8988T (cell line): ENCODE measurements at regions not wholly inside any gene's neighbourhood (a gene's known extent, or its start where the extent isn't known, plus 50 kb on each side); places are given as distances from the start of the nearest gene placed in this dataset.

Source experiments
- DNase-seq: peaks from one replicate; pipeline ENCODE4 v3.0.0; 2011

- DNase-seq = no peak
Observed at GRCh38 chr9:108015690-108016089, 526.1 kb upstream of the KLF4 start.

GRCh38 chr9:108014353-108014752 lies 524.8 kb upstream of the KLF4 start:
- no peak for DNase-seq

GRCh38 chr9:108012886-108013665 lies 523.5 kb upstream of the KLF4 start:
- no peak for DNase-seq

GRCh38 chr9:108012405-108012804 lies 522.8 kb upstream of the KLF4 start:
- no peak for DNase-seq

GRCh38 chr9:108003526-108003925 lies 514.0 kb upstream of the KLF4 start:
- DNase-seq = no peak

GRCh38 chr9:108002371-108002956 lies 512.9 kb upstream of the KLF4 start:
- DNase-seq = no peak

- DNase-seq = no peak
Observed at GRCh38 chr9:108001237-108001636, 511.7 kb upstream of the KLF4 start.

- no peak for DNase-seq
Observed at GRCh38 chr9:107999890-108000289, 510.3 kb upstream of the KLF4 start.

- DNase-seq = no peak
Observed at GRCh38 chr9:107999011-107999410, 509.4 kb upstream of the KLF4 start.

GRCh38 chr9:107994648-107995047 lies 505.1 kb upstream of the KLF4 start:
- no peak for DNase-seq

GRCh38 chr9:107992271-107992670 lies 502.7 kb upstream of the KLF4 start:
- no peak for DNase-seq

- DNase-seq = no peak
Observed at GRCh38 chr9:107991581-107991980, 502.0 kb upstream of the KLF4 start.

GRCh38 chr9:107989544-107989943 lies 500.0 kb upstream of the KLF4 start:
- no peak for DNase-seq

GRCh38 chr9:107989099-107989498 lies 499.5 kb upstream of the KLF4 start:
- DNase-seq = no peak

- DNase-seq = no peak
Observed at GRCh38 chr9:107984956-107985355, 495.4 kb upstream of the KLF4 start.

GRCh38 chr9:107983762-107984161 lies 494.2 kb upstream of the KLF4 start:
- no peak for DNase-seq

- no peak for DNase-seq
Observed at GRCh38 chr9:107983181-107983603, 493.6 kb upstream of the KLF4 start.

- DNase-seq = no peak
Observed at GRCh38 chr9:107982745-107983144, 493.2 kb upstream of the KLF4 start.

- no peak for DNase-seq
Observed at GRCh38 chr9:107982001-107982400, 492.4 kb upstream of the KLF4 start.

GRCh38 chr9:107980984-107981383 lies 491.4 kb upstream of the KLF4 start:
- DNase-seq = no peak

GRCh38 chr9:107976767-107977166 lies 487.2 kb upstream of the KLF4 start:
- DNase-seq = no peak

- DNase-seq = no peak
Observed at GRCh38 chr9:107975426-107976010, 485.9 kb upstream of the KLF4 start.

GRCh38 chr9:107973451-107973850 lies 483.9 kb upstream of the KLF4 start:
- DNase-seq = no peak

- DNase-seq = no peak
Observed at GRCh38 chr9:107972346-107972745, 482.8 kb upstream of the KLF4 start.
